ENCODE measurements at regions not wholly inside any gene's neighbourhood (a gene's known extent, or its start where the extent isn't known, plus 50 kb on each side); places are given as distances from the start of the nearest gene placed in this dataset.
"Not testable (repeated sequence)": the region's sequence is repeated elsewhere in the genome, so short reads cannot be mapped to it uniquely, and the experiment has no call there.

- DNase-seq = not testable (repeated sequence)
Measured at GRCh38 chr21:31819692-31820091, 53.1 kb upstream of the HUNK start.

DNA sequence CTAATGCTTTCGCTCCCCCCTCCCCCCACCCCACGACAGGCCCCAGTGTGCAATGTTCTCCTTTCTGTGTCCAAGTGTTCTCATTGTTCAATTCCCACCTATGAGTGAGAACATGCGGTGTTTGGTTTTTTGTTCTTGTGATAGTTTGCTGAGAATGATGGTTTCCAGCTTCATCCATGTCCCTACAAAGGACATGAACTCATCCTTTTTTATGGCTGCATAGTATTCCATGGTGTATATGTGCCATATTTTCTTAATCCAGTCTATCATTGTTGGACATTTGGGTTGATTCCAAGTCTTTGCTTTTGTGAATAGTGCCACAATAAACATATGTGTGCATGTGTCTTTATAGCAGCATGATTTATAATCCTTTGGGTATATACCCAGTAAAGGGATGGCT lies 58.5 kb upstream of the HUNK start:
- DNase-seq = not testable (repeated sequence)

DNA sequence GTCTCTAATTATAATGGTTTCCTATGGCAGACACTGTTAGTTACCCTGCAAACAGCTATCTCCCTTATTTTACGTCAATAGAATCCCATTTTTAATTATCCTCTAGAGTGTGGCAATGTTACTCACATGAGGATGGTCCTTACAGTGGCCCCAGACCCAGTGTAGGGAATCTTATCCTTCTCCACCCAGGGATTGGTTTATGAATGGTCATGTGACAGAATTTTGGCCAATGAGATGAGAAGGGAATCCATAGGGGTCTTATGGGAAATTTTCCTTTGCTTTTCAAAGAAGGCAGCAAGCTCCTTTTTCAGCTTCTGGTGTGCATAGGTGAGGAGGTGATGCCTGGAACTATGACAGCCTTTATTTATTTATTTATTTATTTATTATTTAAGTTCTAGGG lies 59.0 kb upstream of the HUNK start:
- DNase-seq = no peak

DNA sequence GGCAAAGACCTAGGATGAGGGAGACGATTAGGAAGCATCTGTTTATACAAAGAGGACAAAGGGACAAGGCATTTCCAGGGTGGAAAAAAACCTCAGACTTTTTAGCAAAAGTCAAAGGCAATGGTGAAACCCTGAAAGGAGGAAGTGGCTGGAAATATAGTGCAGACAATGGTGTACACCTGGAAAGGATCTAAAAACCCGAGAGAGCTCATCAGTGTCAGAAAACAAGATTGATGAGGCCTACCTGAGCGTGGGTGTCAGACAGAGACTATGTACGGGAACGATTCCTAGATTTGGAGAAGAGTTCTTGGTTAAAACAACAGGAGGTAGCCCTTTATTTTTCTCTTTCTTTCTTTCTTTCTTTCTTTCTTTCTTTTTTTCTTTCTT lies 68.8 kb upstream of the HUNK start:
- DNase-seq = no peak

DNA sequence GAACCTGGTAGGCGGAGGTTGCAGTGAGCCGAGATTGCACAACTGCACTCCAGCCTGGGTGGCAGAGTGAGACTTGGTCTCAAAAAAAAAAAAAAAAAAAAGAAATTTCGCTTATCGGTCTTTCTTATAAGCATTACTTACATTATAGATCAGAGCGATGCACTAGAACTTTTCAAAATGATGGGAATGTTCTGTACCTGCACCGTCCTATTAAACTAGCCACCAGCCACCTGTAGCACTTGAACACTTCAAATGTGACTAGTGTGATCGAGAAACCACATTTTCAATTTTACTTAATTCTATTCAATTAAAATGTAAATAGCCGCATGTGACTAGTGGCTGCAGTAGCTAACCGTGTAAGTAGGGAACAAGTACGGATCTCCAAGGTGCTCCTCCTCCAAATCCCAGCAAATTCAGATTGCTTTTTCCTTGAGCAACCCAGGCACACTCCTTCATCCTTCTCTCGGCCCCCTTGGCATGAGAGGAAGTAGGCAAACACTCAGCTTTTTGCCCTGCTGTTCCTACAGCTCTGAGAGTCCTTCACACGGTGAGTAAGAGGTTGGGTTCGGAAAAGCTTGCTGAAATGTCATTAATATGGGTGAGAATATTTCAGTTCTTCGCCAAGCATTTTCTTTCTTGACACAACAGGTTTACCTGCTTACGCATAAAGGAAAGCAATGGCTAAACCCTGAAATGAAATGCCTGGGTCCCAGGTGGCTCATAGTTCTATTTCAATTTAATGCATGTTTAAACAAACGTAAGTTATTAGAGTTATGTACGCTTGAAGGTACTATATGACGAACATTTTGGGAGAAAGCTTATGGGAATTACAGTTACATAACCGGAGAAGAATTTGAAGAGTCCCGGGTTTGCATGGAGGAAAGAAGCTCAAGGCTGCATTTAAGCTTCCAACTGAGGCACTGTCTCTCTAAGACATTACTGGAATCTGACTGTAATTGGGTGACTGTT lies 69.5 kb upstream of the HUNK start:
- DNase-seq = no peak

DNA sequence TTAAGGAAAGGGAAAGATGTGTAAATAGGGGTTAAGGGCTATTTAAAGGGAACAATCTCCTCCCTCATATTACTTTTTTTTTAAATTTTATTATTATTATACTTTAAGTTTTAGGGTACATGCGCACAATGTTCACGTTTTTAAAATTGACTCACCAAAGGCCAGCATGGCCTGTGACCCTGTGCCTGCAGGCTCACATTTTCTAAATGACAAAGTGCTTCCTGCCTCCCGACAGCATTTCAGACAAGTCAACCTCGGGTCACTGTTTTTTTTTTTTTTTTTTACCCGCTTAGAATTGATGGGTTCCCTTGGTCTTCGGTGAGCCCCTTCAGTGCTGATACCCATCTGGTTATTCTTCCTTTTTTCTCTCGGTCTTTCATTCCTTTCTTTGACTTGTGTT lies 70.4 kb upstream of the SCAF4 start:
- no peak for DNase-seq

DNA sequence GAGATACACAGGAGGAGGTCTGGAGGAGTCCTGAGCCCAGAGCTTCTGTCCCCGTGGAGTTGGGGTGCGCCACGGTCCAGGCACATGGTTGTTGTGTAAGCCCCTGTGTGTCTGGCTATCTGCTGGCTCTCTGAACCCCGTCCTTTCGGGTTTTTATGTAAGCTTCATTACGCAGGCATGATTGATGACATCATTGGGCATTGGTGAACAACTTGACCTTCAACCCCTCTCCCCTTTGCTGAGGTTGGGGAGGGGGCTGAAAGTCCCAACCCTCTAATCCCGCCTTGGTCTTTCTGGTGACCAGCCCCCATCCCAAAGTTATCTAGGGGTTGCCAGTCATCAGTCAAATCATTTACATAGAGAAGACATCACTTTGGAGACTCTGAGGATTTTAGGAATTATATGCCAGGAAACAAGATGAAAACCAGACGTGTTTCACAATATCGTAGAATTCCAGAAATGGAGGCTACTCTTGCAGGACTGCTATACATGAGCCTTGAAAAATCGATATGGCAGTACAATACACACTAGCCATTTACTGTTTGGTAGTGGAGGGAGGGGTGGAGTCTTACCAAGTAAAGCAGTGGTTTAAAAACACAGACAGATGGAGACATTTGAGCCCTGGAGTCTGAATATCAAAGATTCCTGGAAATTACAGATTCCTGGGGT lies 69.8 kb upstream of the SCAF4 start:
- no peak for DNase-seq

DNA sequence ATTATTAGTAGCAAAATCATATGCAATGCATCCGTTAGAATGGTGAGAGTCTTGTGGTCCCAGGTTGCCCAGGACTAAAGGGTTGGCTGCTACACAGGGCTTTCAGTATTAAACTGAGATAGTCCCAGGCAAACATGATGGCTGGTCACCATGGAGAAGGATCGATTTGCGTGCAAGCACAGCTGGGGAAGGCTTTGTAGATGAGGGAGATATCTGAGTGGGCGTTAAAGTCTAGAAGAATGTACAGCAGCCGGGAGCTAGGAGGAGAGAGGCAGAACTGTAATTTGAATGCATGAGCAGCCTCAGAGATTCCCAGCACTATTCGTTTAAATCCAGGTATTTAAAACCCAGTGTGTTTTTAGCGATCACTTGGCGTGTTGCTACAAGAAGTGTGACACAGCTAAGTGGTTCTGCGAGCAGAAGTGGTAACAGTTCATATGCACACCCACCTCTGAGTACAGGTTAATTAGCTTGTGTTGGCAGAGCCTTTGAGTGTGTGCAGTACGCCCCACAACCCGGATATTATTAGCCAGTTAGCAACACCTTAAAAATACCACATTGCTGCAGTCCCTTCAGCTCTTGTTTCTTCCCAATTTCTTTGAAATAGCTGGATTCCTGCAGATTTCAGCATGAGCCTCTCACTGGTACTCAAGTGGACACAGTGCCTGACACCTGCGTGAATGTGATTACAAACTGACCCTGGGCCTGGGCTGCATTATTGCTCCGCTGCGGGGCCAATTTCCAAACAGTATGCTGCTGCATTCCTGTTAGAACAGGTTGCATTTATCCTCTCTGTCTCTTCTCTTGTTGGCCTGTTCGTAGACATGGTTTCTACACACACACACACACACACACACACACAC lies 67.2 kb upstream of the SCAF4 start:
- DNase-seq = no peak

DNA sequence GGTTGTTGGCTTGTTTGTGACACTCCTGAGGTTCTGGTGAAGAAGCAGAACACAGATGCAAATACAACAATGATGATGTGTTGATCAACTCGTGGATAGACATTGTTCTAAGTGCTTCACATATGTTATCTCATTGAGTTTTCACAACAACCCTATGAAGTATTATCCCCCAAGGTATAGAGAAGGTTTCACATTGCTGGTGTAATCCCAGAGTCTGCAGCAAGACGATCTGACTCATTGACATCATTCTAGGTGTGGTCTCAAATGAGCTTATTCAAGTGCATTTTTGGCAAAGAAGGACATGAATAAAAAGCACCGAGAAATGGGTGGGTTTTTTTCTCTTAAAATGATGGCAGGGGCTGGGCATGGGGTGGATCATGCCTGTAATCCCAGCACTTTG lies 64.1 kb upstream of the SCAF4 start:
- DNase-seq = no peak

- not testable (repeated sequence) for DNase-seq
Measured at GRCh38 chr21:31790420-31790819, 58.5 kb upstream of the SCAF4 start.

DNA sequence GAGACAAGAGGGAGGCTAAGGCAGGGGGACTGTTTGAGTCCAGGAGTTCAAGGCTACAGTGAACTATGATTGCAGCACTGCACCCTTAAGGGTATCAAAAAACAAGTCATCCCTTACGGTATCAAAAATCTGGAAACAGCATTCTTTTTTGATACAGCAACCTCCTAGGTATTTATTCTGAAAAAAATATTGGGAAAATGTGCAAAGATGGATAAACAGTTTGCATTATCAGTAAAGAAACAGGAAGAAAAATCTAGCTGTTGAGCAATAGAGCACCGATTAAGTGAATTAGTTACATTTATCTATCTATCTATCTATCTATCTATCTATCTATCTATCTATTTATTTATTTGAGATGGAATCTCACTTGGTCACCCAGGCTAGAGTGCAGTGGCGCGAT lies 56.7 kb upstream of the SCAF4 start:
- DNase-seq = no peak

DNA sequence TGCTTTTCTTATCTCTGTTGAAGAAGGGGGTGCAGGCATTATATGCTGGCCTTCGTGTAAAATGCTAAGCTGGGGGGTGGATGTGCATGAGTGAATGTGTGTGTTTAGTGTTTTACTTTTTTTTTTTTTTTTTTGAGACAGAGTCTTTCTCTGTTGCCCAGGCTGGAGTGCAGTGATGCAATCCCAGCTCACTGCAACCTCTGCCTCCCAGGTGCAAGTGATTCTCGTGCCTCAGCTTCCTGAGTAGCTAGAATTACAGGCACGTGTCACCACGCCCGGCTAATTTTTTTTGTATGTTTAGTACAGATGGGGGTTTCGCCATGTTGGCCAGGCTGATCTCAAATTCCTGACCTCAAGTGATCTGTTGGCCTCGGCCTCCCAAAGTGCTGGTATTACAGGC lies 55.8 kb upstream of the SCAF4 start:
- not testable (repeated sequence) for DNase-seq

DNA sequence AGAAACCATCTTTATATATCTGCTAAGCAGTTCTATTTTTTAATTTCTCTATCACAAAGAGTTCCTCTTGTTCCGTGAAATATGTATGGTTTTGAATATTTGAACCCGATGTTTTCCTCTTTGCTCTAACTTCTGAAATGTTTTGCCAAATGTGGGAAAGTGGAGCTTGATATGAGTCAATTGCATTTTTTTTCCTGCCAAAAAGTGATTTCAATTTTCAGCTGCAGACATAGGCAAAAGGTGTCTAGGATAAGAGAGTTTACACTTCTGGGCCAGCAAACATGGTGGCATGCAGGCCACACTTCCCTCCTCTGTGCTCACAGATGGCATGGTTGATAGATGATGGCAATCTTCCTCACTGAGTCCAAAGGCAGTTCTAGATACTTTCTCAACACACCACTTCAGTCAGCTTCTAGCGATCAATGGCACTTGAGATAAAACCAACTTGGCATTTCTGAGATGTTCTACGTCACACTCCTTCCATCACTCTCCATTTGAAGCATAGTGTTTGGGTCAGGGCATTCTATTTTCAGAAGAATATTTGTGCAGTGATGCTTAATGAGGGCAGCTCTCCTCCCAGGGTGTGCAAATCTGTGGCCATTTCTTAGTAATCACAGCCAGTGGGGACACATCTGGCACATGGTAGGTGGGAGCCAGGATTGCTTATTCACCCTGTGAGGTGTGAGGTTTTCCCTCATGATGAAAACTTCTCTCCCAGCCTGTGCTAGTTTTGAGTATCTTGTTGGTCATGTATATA lies 54.4 kb upstream of the SCAF4 start:
- DNase-seq = no peak

GRCh38 chr21:31785237-31786163 lies 53.6 kb upstream of the SCAF4 start:
- DNase-seq = peak; percentile 50

DNA sequence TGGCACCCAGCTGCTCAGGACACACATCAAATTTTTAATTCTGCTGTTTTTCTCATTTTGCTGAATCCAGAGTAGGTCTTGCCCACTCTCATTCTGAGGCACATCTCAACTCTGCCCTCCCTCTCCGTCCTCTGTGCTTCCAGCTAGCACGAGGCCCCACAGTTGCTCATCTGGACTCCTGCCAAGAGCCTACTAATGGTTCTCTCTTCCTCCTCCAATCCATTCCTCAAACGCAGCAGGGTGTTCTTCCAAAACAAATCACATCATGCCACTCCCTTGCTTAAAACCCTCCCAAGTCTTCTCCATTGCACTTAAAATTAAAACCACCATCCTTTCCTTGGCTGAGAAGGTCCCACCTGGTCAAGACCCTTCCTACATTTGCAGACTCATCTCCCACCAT lies 49.8 kb upstream of the SCAF4 start:
- DNase-seq = no peak

Data from CD4-positive, alpha-beta T cell treated with Interleukin-17A for 4 hours (primary cell).